Activated B cell treated with CpG ODN at 0.5 μM for 24 hours (primary cell): ENCODE measurements at regions not wholly inside any gene's neighbourhood (a gene's known extent, or its start where the extent isn't known, plus 50 kb on each side); places are given as distances from the start of the nearest gene placed in this dataset.

Experiments used
- ATAC-seq: fragments of 200-7000 bp; cut with Tn5 transposase; one replicate; pipeline ENCODE4 v1.10.0; 2021; ENCODE audit warnings: low read depth, mild to moderate bottlenecking, moderate library complexity
- CTCF ChIA-PET: fragments of 350-600 bp; sonication (Branson Sonifier 250); formaldehyde crosslinking; loops from one replicate; lab custom pipeline; 2021; ENCODE audit warnings: antibody characterized with exemption; lab: Charles Lee
- POLR2A ChIA-PET: fragments of 350-600 bp; sonication (Branson Sonifier 250); formaldehyde crosslinking; loops from one replicate; lab custom pipeline; 2021; ENCODE audit warnings: antibody characterized with exemption; lab: Charles Lee
- DNase-seq: peaks from one replicate; pipeline ENCODE4 v3.0.0; 2022
- H3K27ac Mint-ChIP-seq: one replicate; pipeline ENCODE4 v1.8.0; 2020; ENCODE audit warnings: mixed read lengths
- H3K27me3 Mint-ChIP-seq: one replicate; pipeline ENCODE4 v1.8.0; 2021; ENCODE audit warnings: mixed read lengths
- H3K36me3 Mint-ChIP-seq: one replicate; pipeline ENCODE4 v1.8.0; 2021; ENCODE audit warnings: low read depth, mixed read lengths
- H3K4me1 Mint-ChIP-seq: one replicate; pipeline ENCODE4 v1.8.0; 2021; ENCODE audit warnings: mixed read lengths
- H3K4me3 Mint-ChIP-seq: one replicate; pipeline ENCODE4 v1.8.0; 2020; ENCODE audit warnings: mild to moderate bottlenecking, mixed read lengths
- H3K9me3 Mint-ChIP-seq: one replicate; pipeline ENCODE4 v1.8.0; 2020; ENCODE audit warnings: mixed read lengths
- intact Hi-C: fragments of 100-400 bp; cut with micrococcal nuclease; formaldehyde crosslinking; loops from one replicate; pipeline ENCODE4 v1.15.1; 2024
- TF ChIP-seq, protein P1 (sequence below): fragments of 200-600 bp; IDR thresholded peaks from one replicate; pipeline ENCODE4 v1.8.0; 2022; ENCODE audit warnings: antibody characterized with exemption, mild to moderate bottlenecking

DNA sequence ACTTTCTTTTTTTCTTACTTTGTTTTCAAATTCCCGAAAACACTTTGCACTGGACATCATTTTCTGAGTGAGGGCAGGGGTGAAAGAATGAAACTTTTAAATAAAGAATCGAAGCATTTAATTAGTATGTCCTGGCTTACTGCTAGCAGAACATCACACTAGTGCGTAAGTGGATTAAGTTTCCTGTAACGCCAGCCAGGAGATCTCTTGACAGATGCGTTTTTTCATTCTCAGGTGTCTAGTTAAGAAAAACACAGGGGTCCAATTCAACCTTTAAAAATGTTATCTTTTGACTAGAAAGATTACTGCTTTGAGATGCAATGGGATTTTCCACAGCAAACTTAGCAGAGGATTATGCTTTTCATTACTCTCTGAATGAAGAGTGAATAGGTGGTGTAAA lies 858.8 kb upstream of the EPHA7 start:
- no peak overlapping the region for H3K27ac Mint-ChIP-seq
- peaks cover 11% of the 10 kb centered on the region for H3K9me3 Mint-ChIP-seq
- ATAC-seq, result no peak
- no peaks in the 10 kb centered on the region for H3K27me3 Mint-ChIP-seq
- intact Hi-C loops, result no loop called here
- no peaks in the 10 kb centered on the region for H3K36me3 Mint-ChIP-seq
- H3K4me1 Mint-ChIP-seq, result no peaks in the 10 kb centered on the region
- H3K4me3 Mint-ChIP-seq, result no peak overlapping the region
- TF ChIP-seq, protein P1, sequence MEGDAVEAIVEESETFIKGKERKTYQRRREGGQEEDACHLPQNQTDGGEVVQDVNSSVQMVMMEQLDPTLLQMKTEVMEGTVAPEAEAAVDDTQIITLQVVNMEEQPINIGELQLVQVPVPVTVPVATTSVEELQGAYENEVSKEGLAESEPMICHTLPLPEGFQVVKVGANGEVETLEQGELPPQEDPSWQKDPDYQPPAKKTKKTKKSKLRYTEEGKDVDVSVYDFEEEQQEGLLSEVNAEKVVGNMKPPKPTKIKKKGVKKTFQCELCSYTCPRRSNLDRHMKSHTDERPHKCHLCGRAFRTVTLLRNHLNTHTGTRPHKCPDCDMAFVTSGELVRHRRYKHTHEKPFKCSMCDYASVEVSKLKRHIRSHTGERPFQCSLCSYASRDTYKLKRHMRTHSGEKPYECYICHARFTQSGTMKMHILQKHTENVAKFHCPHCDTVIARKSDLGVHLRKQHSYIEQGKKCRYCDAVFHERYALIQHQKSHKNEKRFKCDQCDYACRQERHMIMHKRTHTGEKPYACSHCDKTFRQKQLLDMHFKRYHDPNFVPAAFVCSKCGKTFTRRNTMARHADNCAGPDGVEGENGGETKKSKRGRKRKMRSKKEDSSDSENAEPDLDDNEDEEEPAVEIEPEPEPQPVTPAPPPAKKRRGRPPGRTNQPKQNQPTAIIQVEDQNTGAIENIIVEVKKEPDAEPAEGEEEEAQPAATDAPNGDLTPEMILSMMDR, result no peak
- no peak for DNase-seq
- CTCF ChIA-PET, result no interaction called here
- POLR2A ChIA-PET, result no interaction called here

DNA sequence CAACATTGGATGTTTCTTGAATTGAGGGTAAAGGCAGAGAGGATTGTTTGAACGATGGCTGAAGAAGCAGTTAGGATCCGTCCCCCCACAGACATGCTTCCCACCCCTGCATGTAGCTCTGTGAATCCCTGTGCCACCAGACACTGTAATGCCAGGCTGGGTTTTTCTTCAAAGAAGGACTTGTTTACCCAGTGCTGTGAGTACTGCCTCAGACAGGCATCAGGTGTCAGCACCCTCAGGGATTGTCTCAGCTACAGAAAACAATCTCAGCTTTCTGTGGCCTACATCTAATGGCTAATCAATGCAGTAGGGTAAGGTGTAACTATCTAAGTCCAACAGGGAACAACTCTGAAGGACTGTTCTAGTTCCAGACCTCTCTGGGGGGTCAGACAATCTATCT lies 853.0 kb upstream of the EPHA7 start:
- ATAC-seq (no peak), DNase-seq (no peak)
- H3K27ac Mint-ChIP-seq, result no peak overlapping the region
- POLR2A ChIA-PET, result no interaction called here
- TF ChIP-seq, protein P1, result no peak
- no peaks in the 10 kb centered on the region for H3K4me1 Mint-ChIP-seq
- intact Hi-C loops, result no loop called here
- H3K4me3 Mint-ChIP-seq, result no peak overlapping the region
- CTCF ChIA-PET, result no interaction called here
- no peaks in the 10 kb centered on the region for H3K27me3 Mint-ChIP-seq
- no peaks in the 10 kb centered on the region for H3K36me3 Mint-ChIP-seq
- H3K9me3 Mint-ChIP-seq, result peaks cover 9% of the 10 kb centered on the region

DNA sequence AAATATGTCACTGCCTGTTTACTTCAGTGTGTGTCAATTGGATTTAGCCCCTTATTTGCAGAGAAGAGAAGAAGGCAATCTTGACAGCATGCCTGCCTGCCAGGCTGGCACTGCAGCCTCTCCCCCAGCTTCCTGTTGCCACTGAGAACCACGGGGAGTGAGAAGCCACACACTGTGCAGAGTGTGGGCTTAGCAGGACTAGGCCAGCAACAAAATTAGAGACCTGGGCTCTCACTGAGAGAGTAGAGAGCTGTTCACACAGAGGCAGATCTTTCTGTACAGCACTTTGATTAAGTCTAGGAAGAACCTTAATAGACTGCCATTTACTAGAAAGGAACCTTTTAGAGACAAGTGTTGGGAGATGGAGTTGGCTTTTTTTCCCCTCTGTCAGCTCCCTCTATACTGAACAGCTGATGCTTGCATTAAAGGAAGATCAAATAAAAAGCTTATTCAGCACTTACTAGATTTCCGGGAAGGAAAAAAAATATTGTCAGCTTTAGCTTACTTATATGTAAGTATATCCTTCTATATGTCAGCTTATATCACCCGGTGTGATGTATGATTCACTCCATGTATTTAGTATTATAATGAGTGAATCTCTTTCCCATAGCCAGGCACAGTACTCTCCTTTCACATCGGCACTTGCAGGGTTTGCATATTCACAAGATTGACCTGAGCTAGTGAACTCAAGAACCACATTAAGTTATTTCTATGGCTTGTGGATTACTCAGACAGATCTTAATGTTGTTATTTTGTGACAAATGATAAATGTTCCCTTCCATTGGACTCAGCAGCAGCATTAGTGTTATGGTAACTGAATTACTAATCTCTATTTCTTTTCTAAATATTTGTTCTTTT lies 851.0 kb upstream of the EPHA7 start:
- intact Hi-C loops, result no loop called here
- Mint-ChIP-seq H3K27me3 (no peaks in the 10 kb centered on the region), H3K27ac (no peak overlapping the region), H3K36me3 (no peaks in the 10 kb centered on the region), H3K9me3 (peaks cover 16% of the 10 kb centered on the region), H3K4me1 (no peaks in the 10 kb centered on the region), H3K4me3 (no peak overlapping the region)
- no peak for DNase-seq
- CTCF ChIA-PET, result no interaction called here
- POLR2A ChIA-PET, result no interaction called here
- no peak for ATAC-seq
- TF ChIP-seq, protein P1, result no peak

DNA sequence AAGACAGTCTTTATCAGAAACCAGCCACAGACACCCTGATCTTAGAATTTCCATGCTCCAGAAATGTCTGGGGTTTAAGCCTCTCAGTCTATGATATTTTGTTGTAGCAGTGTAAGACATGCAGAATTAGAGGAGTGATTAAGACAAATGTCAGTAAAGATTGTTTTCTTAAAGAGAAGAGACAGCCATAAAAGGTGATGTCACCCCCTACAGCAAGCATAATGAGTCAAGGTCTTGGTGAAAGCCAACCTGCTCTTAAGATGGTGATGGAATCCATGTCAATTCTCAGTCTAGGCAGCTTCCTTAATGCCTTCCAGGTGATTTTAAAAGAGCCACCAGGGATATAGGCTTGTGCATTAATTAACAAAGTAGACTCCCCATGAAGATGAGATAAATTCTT lies 849.9 kb upstream of the EPHA7 start:
- Mint-ChIP-seq H3K27me3 (no peaks in the 10 kb centered on the region), H3K4me3 (no peak overlapping the region), H3K4me1 (no peaks in the 10 kb centered on the region), H3K36me3 (no peaks in the 10 kb centered on the region), H3K27ac (no peak overlapping the region), H3K9me3 (peaks cover 18% of the 10 kb centered on the region)
- ChIA-PET POLR2A (no interaction called here), CTCF (no interaction called here)
- ATAC-seq (no peak), DNase-seq (no peak)
- intact Hi-C loops, result no loop called here
- TF ChIP-seq, protein P1, result no peak

DNA sequence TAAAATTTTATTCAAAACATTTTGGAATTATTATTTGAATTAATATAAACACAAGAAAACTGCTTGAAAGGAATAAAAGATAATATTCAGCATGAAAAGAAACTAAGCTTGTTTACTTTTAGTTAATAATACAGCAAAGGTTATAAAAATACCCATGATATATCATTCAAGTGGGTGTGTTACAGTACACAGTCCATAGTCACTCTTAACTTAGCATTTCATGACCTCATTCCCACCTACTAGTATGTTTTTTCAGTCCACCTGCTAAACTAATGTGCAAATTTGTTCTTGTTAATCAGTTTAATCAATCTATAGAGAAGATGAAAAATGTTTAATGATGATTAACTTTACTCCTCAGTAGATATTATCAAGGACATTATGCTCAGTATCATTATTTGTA lies 841.4 kb upstream of the EPHA7 start:
- Mint-ChIP-seq H3K9me3 (peaks cover 14% of the 10 kb centered on the region), H3K4me3 (no peak overlapping the region), H3K36me3 (no peaks in the 10 kb centered on the region), H3K4me1 (no peaks in the 10 kb centered on the region), H3K27me3 (no peaks in the 10 kb centered on the region), H3K27ac (no peak overlapping the region)
- ChIA-PET POLR2A (no interaction called here), CTCF (no interaction called here)
- ATAC-seq, result no peak
- TF ChIP-seq, protein P1, result no peak
- intact Hi-C loops, result no loop called here
- no peak for DNase-seq
